Testis (tissue), 2 donors: ENCODE measurements at regions not wholly inside any gene's neighbourhood (a gene's known extent, or its start where the extent isn't known, plus 50 kb on each side); places are given as distances from the start of the nearest gene placed in this dataset.

Experiments
- CTCF ChIP-seq, 3 experiments: fragments of 450-650 bp in 2 of 3; fragments of 200-600 bp in 1 of 3; sonication (generic) in 1 of 3; IDR thresholded peaks; one replicate each; pipeline ENCODE4 v1.5.1; 2016 to 2019; ENCODE audit warnings: antibody characterized with exemption in 3 of 3, mild to moderate bottlenecking in 2 of 3, moderate library complexity in 1 of 3
- POLR2A ChIP-seq: fragments of 450-650 bp; IDR thresholded peaks from one replicate; pipeline ENCODE4 v1.6.1; 2017; ENCODE audit warnings: antibody characterized with exemption, mild to moderate bottlenecking, moderate library complexity

GRCh38 chr4:117385526-117385925 is 300.1 kb upstream of the TRAM1L1 start:
- no peak for TF ChIP-seq CTCF (IDR thresholded peaks at IDR 0.05)
- no peak for TF ChIP-seq POLR2A
